NCI-H69 (cell line): ENCODE measurements at regions not wholly inside any gene's neighbourhood (a gene's known extent, or its start where the extent isn't known, plus 50 kb on each side); places are given as distances from the start of the nearest gene placed in this dataset.
"Not testable (repeated sequence)": the region's sequence is repeated elsewhere in the genome, so short reads cannot be mapped to it uniquely, and the experiment has no call there.

Source experiments
- DNase-seq: peaks from one replicate; lab custom pipeline; 2025; lab: John Stamatoyannopoulos, UW

DNA sequence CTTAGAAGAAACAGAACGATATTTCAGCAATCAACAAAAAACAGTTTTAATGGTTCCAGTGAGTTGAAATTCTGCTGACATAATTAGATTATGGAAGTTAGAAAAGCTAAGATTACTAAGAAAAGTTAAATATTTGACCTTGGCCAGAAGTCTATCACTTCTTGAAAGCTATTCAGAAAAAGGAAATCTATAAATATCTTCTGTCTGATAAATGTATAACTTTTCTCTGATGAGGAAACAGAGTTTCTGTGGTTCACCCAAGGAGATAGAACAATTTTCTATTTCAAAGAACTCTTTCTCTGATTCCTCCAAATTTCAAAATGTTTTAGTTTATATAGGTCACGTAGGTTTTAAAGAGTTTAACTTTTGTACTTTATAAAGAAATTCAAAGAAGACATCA is 438.4 kb upstream of the CHORDC1 start:
- no peak for DNase-seq

DNA sequence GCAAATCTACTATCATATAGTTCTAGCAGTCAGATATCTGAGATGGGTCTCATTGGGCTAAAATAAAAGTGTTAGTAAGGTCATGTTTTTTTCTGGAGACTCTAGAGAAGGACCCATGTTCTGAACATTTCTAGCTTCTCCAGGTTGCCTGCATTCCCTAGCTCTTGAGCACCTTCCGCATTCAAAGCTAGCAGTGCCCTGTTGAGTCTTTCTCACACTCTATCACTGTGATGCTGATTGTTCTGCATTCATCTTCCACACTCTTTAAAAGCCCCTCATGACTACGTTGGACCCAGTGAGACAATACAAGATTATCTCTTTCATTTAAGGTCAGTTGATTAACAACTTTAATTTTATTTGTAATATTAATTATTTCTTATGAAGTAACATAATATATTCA is 433.3 kb upstream of the CHORDC1 start:
- no peak for DNase-seq

DNA sequence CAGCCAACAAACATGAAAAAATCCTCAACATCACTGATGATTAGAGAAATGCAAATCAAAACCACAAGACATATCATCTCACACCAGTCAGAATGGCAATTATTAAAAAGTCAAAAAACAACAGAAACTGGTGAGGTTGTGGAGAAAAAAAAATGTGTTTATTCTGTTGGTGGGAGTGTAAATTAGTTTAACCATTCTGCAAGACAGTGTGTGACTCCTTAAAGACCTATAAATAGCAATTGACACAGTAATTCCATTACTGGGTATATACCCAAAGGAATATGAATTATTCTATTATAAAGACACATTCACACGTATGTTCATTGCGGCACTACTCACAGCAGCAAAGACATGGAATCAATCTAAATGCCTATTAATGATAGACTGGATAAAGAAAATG is 427.3 kb upstream of the CHORDC1 start:
- no peak for DNase-seq

DNA sequence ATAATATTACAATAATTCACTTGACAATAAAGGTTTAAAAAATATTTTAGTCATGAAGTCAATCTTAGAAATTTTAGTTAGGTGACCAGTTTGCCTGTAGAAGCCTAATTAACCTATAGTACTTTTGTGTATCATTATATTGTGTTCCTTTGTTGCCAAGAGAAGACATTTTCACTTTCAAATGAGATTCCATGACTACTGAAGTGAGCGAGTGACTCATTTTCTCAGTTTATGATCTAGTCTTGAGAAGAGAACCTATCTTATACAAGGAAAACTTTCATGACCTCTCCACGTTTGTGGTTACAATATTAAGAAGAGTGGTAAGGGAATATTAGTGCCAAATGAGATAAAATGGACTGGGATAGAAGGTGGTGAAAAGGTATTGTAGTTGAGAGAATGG is 423.9 kb upstream of the CHORDC1 start:
- no peak for DNase-seq

DNA sequence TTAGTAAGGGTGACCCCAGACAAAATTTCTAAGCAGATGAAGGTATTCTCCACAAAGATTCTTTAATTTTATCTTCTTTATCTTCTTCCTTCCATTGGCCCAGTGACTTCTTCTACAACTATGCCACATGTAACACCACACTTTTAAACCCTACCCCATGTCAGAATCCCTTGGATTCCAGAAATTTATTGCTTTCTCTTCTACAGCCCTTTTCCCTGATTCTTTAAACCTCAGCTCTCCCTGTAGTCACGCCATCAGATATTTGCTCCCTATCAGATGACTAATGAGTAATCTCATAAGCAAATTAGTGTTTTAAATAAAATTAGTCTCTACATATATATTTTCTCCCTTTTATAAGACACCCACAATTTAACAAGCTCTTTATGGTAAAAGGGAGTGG is 423.4 kb upstream of the CHORDC1 start:
- DNase-seq: no peak

DNA sequence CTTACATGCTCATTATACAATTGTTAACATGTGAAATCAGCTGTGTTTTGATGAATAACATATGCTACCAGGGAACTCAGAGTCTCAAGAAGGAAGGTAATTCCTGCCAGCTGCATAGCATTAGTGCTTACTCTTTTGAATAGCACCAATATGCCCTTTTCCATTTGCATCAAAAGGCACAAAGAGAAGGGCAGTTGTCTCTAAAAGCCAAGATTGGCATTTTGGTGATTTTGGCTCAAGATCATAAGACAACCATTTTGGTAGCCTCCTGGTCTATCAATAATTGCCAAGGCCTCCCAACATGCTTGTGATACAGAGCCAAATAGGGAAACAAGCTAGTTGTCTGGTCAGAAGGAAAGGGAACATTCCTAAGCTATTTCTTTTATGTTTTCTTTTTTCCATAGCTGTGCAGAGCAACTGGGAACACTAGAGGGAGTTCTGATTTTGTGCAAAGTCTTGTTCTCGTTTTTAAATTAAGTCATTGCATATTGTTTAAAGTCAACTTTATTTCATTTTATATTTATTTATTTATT is 416.7 kb upstream of the CHORDC1 start:
- peak; percentile 39 for DNase-seq

DNA sequence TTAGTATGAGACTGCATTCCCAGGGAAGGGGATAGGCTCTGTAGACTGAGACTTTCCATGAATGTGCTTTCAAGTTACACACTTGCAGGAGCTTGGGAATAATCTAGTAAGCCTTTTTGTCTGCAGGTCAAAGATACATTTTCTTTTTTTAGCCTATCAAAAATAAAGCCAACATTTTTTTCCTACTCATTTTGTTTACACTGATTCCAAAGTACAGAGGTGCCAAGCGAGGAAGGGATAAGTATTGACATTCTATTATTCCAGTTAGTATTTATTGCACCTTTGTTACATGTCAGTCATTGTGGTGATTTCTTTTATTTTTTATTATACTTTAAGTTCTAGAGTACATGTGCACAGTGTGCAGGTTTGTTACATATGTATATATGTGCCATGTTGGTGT is 413.0 kb upstream of the CHORDC1 start:
- no peak for DNase-seq

DNA sequence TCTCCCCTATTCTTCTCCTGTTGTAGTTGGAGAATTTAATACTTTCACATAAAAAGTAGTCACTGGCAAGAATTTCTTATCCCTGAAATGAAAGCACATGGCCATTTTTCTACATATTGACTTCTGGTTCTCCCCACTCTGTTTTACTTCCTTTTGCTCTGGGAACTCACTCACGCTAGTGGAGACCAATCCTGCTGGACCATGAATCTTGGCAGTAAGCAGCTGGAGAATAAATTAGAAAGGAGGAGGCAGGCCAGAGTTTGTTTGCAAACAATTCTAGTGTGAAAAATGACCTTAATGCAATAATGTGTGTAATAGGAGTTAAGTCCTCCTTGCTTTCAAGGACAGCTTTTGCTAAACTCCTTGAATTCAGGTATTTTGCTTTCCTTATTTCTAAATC is 412.3 kb upstream of the CHORDC1 start:
- DNase-seq: peak; percentile 78

DNA sequence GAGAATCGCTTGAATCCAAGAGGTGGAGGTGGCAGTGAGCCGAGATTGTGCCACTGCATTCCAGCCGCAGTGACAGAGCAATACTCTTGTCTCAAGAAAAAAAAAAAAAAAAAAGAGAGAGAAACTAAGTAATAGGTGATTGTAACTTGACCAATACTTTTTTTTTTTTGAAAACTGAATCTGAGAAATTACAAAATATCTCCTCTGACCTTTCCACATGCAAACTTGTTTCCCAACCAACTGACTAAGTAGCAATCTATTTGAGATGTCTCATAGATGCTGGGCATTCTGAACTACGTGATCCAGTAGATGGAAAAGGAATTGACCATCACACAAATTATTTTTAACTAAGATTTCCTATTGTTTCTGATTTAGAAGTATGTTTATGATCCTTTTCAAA is 407.3 kb upstream of the CHORDC1 start:
- no peak for DNase-seq

DNA sequence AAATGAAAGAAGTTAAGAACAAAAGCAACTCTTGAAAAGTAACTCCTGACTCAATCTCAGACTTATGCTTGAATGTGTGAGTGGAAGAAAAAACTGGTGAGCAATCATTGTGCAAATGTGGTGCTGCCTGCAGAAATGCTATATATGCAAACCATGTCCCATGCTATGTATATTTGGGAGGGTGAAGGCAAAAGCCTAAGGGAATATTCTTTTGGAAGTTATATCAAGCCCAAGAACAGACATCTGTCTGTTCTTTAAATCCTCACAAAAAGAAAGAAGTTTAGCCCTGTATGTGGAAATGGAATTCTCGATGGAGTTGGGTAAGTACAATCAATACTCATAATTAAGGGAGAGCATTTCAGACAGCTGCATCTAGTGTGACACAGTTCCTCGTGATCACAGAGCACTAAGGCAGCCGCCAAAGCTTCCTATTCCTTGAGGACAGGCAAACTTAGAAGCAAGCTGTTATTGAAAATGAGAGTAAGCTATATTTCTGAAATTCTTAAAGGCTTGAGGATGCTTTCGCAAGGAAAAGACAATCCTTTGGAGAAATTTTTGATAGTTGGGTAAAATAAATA is 406.5 kb upstream of the CHORDC1 start:
- DNase-seq: no peak

DNA sequence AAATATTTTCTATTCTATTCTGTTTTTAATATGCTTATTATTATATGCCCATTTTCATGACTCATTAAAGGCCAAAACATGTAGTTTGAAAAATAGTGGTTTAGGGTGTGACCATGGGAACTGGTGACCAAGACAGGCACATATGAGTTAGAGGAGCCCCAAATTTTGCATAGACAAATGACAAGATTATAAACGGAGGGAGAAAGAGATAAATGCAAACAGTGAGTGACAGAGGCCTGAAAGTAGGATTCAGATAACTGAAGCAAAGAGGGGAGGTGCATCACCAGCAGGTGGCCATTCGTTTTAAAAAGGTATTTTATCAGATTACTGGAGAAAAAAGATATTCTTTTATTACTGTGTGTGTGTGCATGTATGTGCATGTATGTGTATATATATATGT is 391.5 kb upstream of the CHORDC1 start:
- DNase-seq: no peak

DNA sequence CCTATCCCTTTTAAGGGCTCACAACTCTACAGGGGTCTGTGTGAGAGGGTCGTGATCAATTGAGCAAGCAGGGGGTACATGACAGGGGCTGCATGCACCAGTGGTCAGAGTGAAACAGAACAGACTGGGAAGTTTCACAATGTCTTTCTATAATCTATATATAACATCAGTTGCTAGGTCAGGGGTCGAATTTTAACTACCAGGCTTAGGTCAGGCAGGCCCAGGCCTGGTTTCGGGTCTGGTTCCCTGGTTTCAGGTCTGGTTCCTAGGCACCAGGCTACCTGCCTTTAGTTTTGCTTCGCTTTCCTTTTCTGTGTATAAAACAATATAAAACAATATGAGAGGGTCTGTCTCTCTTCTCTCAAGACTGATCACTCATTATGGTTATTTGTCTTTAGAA is 390.2 kb upstream of the CHORDC1 start:
- DNase-seq: not testable (repeated sequence)

DNA sequence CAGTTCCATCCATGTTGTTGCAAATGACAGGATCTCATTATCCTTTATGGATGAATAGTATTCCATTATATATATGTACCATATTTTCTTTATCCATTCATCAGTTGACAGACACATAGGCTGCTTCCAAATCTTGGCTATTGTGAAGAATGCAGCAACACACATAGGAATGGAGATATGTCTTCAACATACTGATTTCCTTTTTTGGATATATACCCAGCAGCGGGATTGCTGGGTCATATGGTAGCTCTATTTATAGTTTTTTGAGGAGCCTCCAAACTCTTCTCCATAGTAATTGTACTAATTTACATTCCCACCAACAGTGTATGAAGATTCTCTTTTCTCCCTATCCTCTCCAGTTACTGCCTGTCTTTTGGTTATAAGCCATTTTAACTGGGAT is 383.9 kb upstream of the CHORDC1 start:
- DNase-seq: no peak

DNA sequence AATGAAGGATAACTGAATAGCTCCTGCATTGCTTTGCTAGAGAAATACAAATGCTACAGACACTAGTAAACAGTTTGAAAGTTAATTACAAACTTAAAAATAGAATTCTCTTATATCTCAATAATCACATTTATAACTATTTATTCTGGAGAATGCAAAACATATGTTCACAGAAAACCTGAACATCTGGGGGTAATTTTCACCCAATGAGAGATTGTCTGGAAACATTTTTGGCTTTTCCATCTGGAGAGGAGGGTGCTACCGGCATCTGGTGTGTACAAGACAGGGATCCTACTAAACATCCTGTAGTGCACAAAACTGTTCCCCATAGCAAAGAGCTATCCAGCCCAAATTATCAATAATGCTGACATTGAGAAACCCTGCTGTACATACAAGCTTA is 378.4 kb upstream of the CHORDC1 start:
- peak; percentile 29 for DNase-seq

DNA sequence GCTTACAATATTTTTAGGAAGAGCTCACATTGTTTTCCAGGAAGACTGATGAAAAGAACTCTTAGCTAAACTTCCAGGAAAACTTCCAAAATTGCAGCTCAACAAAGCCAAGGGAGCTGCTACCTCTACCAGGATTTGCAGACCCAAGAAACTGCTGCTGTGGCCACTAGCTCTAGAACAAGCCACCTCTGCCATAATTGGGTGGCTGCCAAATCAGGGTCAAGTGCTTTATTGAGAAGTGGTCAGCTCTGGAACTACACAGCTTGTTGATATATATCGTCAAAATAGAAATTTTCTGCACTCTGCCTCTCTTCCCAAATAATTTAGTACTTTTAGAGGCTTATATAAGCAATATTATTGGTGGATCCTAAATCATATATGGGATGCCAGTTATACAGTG is 371.8 kb upstream of the CHORDC1 start:
- peak; percentile 59 for DNase-seq

DNA sequence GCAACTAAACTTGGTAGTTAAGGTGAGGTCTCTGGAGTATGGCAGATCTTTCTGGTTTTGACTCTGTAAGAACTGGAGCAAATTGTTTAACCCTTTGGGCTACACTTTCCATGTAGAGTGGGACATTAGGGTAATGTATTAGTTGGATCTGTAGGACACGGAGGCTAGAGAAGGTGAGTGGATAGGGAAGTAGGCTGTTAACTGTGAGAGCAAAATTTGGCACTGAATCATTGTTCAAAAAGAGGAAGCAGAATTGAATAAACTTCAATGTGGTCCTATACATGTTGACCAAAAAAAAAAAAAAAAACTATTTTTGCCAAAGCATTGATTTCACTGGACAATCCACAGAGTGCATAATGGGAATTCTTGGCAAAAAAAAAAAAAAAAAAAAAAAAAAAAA is 370.2 kb upstream of the CHORDC1 start:
- no peak for DNase-seq

DNA sequence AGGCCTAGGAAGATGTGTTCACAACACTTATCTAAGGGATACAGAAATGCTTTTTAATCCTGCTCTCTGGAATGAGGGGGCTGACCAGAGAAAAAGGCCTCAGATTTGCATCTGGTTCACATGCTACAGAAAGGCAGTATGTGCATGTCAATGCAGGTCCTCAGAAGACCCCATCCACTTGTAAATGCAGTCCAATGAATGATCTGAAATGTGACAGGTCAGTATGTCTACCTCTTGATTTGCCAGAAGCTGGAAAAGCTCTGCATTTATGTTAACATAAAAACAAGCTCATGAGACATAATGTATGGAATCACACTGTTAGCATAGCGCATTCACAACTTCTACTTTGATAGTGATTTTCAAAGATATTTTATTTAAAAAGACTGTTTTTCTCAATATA is 367.4 kb upstream of the CHORDC1 start:
- DNase-seq: no peak

DNA sequence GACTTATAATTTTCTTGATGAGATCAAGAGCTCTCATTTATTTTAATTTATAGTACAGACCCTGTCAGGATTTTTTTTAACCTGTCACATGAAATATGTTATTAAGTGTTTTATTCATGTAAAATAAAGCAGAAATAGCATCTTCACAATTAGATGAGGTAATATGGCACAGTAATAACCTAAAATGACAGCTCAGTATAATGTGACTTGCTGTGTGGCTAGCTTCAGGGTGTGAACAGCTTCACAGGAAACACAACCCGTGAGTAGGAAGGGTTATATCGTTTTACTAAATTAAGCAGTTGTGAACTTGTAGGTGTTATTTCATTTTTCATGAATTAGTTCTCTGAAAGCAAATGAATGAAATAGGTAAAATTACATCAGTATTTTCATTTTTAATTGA is 366.9 kb upstream of the CHORDC1 start:
- no peak for DNase-seq

DNA sequence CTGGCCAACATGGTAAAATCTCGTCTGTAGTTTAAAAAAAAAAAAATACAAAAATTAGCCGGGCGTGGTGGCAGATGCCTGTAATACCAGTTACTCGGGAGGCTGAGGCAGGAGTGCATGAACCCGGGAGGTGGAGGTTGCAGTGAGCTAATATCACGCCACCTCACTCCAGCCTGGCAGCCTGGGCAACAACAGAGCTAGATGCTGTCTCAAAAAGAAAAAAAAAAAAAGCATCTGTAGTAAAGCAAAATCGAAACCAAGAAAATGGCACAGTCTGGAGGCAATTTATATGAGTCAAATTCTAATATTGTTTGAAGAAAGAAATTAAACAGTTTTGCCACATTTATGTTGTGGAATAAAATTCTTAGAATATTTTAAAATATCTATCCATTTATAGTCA is 365.0 kb upstream of the CHORDC1 start:
- DNase-seq: no peak

DNA sequence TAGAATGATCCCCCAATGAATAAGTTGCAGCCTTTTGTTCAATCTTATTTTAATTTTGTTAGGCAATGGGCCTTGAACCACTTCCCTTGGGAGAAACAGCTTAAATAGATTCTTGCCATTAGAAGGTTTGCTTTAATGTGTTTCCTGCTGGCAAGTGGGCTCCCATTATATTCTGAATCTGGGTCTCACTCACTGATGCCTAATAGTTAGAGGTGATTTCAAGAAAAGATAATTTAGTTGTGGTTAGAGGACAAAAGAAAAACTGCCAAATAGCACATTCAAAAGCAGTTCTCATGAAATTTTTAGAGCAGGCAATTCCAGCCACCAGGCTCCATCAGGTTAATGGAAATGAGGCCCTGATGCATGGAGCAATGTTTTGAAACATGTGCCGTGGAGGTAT is 362.6 kb upstream of the CHORDC1 start:
- peak; percentile 80 for DNase-seq

DNA sequence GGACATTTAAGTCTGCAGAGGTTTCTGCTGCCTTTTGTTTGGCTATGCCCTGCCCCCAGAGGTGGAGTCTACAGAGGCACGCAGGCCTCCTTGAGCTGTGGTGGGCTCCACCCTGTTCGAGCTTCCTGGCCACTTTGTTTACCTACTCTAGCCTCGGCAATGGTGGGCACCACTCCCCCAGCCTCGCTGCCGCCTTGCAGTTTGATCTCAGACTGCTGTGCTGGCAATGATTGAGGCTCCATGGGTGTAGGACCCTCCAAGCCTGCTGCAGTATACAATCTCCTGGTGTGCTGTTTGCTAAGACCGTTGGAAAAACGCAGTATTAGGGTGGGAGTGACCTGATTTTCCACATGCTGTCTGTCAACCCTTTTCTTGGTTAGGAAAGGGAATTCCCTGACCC is 360.1 kb upstream of the CHORDC1 start:
- not testable (repeated sequence) for DNase-seq

DNA sequence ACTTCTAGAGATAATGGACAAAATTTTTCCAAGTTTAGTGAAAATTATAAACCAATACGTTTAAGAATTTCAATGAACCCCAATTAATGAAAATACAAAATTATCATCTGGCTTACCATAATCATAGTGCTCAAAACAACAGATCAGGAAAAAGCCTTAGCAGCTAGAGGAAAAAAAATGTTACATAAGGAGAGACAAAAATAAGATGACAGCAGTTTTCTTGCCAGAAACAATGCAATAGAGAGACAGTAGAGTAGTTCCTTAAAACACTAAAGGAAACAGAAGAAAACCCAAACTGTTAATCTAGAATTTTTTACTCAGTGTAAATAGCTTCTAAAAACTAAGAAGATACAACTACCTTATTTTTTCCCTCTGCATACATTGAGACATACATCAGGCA is 341.7 kb upstream of the CHORDC1 start:
- DNase-seq: no peak

DNA sequence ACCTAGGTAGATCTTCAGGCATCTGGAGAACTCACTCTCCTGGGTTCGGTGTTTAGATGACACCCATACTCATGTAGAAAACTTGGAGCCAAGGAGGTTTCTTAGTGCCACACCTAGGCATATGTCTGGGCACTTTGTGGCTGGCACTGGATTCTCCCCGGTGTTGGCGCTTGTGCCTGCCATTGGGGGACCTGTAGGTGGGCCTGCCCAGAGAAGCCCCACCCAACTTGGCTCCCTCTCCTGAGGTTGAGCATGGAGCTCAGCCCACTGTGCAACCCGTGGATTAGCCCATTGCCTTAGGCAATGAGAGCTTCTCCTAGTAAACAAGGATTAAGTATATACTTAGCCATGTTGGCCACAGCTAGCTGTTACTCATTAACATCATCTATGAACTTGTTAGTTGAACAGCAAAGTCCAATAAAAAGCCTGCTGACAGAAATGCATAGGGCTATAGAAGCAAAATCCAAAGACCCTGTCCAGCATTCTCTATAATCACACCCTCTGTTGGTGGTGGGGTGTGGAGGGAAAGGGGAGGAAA is 335.5 kb upstream of the CHORDC1 start:
- no peak for DNase-seq

DNA sequence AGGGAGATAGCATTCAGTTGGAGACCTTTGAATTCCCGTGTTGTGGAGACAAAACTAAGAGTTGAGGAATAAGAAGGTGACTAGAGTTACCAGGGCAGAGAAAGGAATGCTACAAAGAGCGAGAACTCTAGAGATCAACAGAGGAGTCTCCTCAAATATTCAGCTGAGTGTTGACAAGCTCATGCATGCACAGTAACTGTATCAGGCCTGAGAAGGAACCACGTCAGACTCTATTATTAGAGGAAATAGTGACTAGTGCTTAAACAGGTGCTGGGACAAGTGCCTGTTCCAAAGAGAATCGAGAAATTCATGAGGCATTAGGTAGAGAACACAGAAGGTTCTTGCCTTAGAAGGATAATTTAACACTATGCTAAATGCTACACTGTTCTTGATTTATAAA is 333.8 kb upstream of the CHORDC1 start:
- DNase-seq: no peak
